ENCODE measurements at regions not wholly inside any gene's neighbourhood (a gene's known extent, or its start where the extent isn't known, plus 50 kb on each side); places are given as distances from the start of the nearest gene placed in this dataset.

- ChIA-PET POLR2A (ENCODE audit: low non-redundant PET) (no interaction called here), CTCF (no interaction called here)
- no peak overlapping the region for H3K27ac ChIP-seq
- no peak for DNase-seq (ENCODE audit: low spot score)
- TF ChIP-seq, protein P1, sequence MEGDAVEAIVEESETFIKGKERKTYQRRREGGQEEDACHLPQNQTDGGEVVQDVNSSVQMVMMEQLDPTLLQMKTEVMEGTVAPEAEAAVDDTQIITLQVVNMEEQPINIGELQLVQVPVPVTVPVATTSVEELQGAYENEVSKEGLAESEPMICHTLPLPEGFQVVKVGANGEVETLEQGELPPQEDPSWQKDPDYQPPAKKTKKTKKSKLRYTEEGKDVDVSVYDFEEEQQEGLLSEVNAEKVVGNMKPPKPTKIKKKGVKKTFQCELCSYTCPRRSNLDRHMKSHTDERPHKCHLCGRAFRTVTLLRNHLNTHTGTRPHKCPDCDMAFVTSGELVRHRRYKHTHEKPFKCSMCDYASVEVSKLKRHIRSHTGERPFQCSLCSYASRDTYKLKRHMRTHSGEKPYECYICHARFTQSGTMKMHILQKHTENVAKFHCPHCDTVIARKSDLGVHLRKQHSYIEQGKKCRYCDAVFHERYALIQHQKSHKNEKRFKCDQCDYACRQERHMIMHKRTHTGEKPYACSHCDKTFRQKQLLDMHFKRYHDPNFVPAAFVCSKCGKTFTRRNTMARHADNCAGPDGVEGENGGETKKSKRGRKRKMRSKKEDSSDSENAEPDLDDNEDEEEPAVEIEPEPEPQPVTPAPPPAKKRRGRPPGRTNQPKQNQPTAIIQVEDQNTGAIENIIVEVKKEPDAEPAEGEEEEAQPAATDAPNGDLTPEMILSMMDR (conservative IDR thresholded peaks at IDR 0.05; ENCODE audit: low read depth) = no peak
Observed at GRCh38 chr20:52332230-52332629, 140.7 kb upstream of the ZFP64 start.

DNA sequence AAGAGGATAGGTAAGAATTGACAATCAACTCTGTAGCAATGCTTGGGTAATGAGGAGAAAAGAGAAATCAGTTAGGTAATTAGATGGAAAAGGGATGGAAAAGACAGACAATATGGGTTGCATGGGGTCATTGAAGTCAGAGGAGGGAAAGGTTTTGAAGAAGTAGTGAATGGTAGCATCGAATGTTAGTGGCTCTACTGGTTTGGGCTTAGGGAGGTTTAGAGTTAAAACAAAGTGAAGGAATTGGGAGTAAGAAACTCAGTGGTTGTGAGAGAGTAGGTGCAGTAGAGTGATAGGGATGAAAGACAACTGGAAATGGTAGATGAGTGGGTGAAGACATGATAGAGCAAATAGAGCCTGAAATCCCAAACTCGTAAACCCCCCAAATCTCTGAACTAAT, 140.1 kb upstream of the ZFP64 start:
- TF ChIP-seq, protein P1 (conservative IDR thresholded peaks at IDR 0.05; ENCODE audit: low read depth) = no peak
- ChIA-PET POLR2A (ENCODE audit: low non-redundant PET) (no interaction called here), CTCF (no interaction called here)
- H3K27ac ChIP-seq = no peak overlapping the region
- no peak for DNase-seq (ENCODE audit: low spot score)

DNA sequence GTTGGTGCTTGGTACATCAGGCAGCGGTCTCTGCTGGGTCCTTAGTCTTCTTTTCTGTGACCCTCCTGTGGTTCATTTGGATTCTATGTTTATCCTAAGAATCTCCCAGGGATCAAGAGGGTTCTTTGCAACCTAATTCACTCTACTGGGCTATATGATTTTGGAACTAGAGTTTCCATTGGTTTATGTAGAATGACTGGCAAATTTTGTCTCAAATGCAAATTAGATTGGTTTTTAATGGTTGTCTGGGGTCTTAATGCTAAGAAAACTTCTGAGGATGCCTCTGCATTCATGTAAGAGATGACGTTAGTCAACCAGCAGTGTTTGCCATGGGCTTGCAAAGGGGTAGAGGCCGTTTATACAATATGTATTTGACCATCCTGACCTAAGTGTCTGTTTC, 129.8 kb upstream of the ZFP64 start:
- TF ChIP-seq, protein P1 (conservative IDR thresholded peaks at IDR 0.05; ENCODE audit: low read depth) = no peak
- ChIA-PET CTCF (interaction anchor here (0.6 to 1.0 kb wide), 2 partner anchors 9 to 1594 kb away, joined by 3 to 4 read pairs; no protein-coding TSS in a partner anchor), POLR2A (ENCODE audit: low non-redundant PET) (no interaction called here)
- no peak overlapping the region for H3K27ac ChIP-seq
- DNase-seq (ENCODE audit: low spot score) = no peak

DNA sequence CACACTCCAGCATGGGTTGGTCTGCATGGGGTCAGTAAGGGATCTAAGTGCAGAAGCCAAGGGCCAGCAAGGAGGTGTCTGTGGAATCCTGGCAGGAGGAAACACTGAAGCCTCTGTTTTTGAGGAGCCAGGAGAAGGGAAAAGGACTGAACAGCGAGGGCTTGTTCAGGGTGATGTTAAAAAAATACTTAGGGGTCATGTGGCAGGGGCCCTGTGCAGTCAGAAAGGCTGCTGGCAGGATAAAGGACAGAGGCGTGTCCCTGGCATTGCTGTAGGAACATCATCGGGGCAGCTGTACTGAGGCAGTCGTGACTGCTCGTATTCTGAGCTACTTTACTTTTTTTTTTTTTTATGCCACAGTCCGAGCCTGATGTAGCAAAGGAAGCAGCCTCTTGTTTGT, 127.1 kb upstream of the ZFP64 start:
- no peak for DNase-seq (ENCODE audit: low spot score)
- no peak overlapping the region for H3K27ac ChIP-seq
- ChIA-PET POLR2A (ENCODE audit: low non-redundant PET) (no interaction called here), CTCF (interaction anchor here (0.6 kb wide), 1 partner anchor 264 kb away, joined by 6 read pairs; no protein-coding TSS in a partner anchor)
- TF ChIP-seq, protein P1 (conservative IDR thresholded peaks at IDR 0.05; ENCODE audit: low read depth) = no peak

GRCh38 chr20:52313341-52313963, 121.9 kb upstream of the ZFP64 start:
- POLR2A ChIA-PET (ENCODE audit: low non-redundant PET) = no interaction called here
- CTCF ChIA-PET = interaction anchor here (0.5 to 2.9 kb wide), 11 partner anchors 14 to 1234 kb away, joined by 3 to 25 read pairs (median 3); no protein-coding TSS in a partner anchor
- TF ChIP-seq, protein P1 (conservative IDR thresholded peaks at IDR 0.05; ENCODE audit: low read depth) = peak; percentile 77
- peak; percentile 66 for DNase-seq (ENCODE audit: low spot score)
- H3K27ac ChIP-seq = no peak overlapping the region

DNA sequence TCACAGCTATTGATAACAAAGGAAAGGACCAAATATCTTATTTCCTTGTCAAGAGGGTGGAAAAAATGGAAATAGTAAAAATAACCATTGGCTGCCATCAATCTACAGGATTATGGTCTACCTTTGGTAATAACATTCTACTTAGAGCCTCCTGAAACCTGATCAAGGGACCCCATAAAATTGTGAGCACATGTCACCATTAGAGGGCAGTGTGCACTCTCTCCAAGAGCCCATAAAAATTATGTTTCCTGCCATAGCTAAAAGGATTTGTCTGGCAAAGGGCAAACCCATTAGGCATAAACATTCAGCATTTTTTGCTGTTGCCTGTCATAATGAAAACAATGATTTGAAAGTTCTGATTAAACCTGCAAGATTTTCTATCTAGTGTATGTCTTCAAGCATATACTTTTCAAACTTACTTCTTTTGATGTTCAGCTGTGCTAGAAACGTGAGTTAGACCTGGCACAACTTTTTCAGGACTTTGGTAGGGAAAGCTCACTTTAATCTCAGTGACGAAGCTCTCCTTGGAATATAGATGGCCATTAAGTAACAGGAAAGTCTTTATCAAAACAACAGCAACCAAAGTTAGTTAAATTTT, 120.7 kb upstream of the ZFP64 start:
- POLR2A ChIA-PET (ENCODE audit: low non-redundant PET) = no interaction called here
- TF ChIP-seq, protein P1 (conservative IDR thresholded peaks at IDR 0.05; ENCODE audit: low read depth) = peak; percentile 98
- CTCF ChIA-PET = interaction anchor here (0.5 to 2.9 kb wide), 60 partner anchors 8 to 1783 kb away, joined by 3 to 25 read pairs (median 4); no protein-coding TSS in a partner anchor
- peak; percentile 82 for DNase-seq (ENCODE audit: low spot score)
- H3K27ac ChIP-seq = no peak overlapping the region

Data from RWPE1 (cell line).